ENCODE measurements at regions not wholly inside any gene's neighbourhood (a gene's known extent, or its start where the extent isn't known, plus 50 kb on each side); places are given as distances from the start of the nearest gene placed in this dataset.

GRCh38 chr1:189158155-189158554 lies 1319.5 kb downstream of the BRINP3 start:
- H3K4me1 Mint-ChIP-seq: no peaks in the 10 kb centered on the region
- peaks cover 3% of the 10 kb centered on the region for H3K9me3 Mint-ChIP-seq
- H3K4me3 Mint-ChIP-seq: no peak overlapping the region
- TF ChIP-seq CTCF (IDR thresholded peaks at IDR 0.05): no peak
- ChIA-PET POLR2A (no interaction called here), CTCF (no interaction called here)
- no peak overlapping the region for H3K27ac Mint-ChIP-seq
- ATAC-seq (ENCODE audit: low read depth) (no peak), DNase-seq (no peak)
- no peaks in the 10 kb centered on the region for H3K36me3 Mint-ChIP-seq (ENCODE audit: low read depth)
- no peaks in the 10 kb centered on the region for H3K27me3 Mint-ChIP-seq
- intact Hi-C loops (cut with micrococcal nuclease): no loop called here

GRCh38 chr1:189175889-189176288 lies 1301.8 kb downstream of the BRINP3 start:
- H3K27ac Mint-ChIP-seq: no peak overlapping the region
- intact Hi-C loops (cut with micrococcal nuclease): no loop called here

GRCh38 chr1:189180057-189180456 lies 1297.6 kb downstream of the BRINP3 start:
- TF ChIP-seq CTCF (IDR thresholded peaks at IDR 0.05): no peak
- Mint-ChIP-seq H3K27me3 (no peaks in the 10 kb centered on the region), H3K4me1 (no peaks in the 10 kb centered on the region), H3K9me3 (peaks cover 3% of the 10 kb centered on the region), H3K27ac (no peak overlapping the region), H3K4me3 (no peak overlapping the region), H3K36me3 (ENCODE audit: low read depth) (no peaks in the 10 kb centered on the region)
- ATAC-seq (ENCODE audit: low read depth) (no peak), DNase-seq (no peak)
- ChIA-PET CTCF (no interaction called here), POLR2A (no interaction called here)
- intact Hi-C loops (cut with micrococcal nuclease): no loop called here

More at GRCh38 chr1:189175889-189176288, 1301.8 kb downstream of the BRINP3 start:
- no peak for DNase-seq
- no peaks in the 10 kb centered on the region for H3K36me3 Mint-ChIP-seq (ENCODE audit: low read depth)
- no peaks in the 10 kb centered on the region for H3K4me1 Mint-ChIP-seq
- peaks cover 5% of the 10 kb centered on the region for H3K9me3 Mint-ChIP-seq
- ChIA-PET POLR2A (no interaction called here), CTCF (no interaction called here)
- H3K27me3 Mint-ChIP-seq: no peaks in the 10 kb centered on the region
- ATAC-seq (ENCODE audit: low read depth): no peak
- TF ChIP-seq CTCF (IDR thresholded peaks at IDR 0.05): no peak
- H3K4me3 Mint-ChIP-seq: no peak overlapping the region

GRCh38 chr1:189185097-189185496 lies 1292.6 kb downstream of the BRINP3 start:
- no peak for TF ChIP-seq CTCF (IDR thresholded peaks at IDR 0.05)
- Mint-ChIP-seq H3K9me3 (peaks cover 2% of the 10 kb centered on the region), H3K27ac (no peak overlapping the region), H3K36me3 (ENCODE audit: low read depth) (no peaks in the 10 kb centered on the region), H3K27me3 (no peaks in the 10 kb centered on the region), H3K4me1 (no peaks in the 10 kb centered on the region), H3K4me3 (no peak overlapping the region)
- CTCF ChIA-PET: no interaction called here
- ATAC-seq (ENCODE audit: low read depth): no peak
- POLR2A ChIA-PET: no interaction called here
- intact Hi-C loops (cut with micrococcal nuclease): no loop called here
- DNase-seq: no peak

GRCh38 chr1:189192741-189193520 lies 1284.7 kb downstream of the BRINP3 start:
- intact Hi-C loops (cut with micrococcal nuclease): no loop called here
- no peak overlapping the region for H3K27ac Mint-ChIP-seq
- DNase-seq: no peak
- TF ChIP-seq CTCF (IDR thresholded peaks at IDR 0.05): no peak
- POLR2A ChIA-PET: no interaction called here
- ATAC-seq (ENCODE audit: low read depth): no peak
- CTCF ChIA-PET: no interaction called here
- no peaks in the 10 kb centered on the region for H3K4me1 Mint-ChIP-seq
- peaks cover 4% of the 10 kb centered on the region for H3K9me3 Mint-ChIP-seq
- H3K4me3 Mint-ChIP-seq: no peak overlapping the region
- no peaks in the 10 kb centered on the region for H3K36me3 Mint-ChIP-seq (ENCODE audit: low read depth)
- H3K27me3 Mint-ChIP-seq: no peaks in the 10 kb centered on the region

All from activated B cell treated with CpG ODN at 0.5 μM for 24 hours (primary cell).